K562 (cell line): ENCODE measurements at regions not wholly inside any gene's neighbourhood (a gene's known extent, or its start where the extent isn't known, plus 50 kb on each side); places are given as distances from the start of the nearest gene placed in this dataset.
A peak's percentile ranks its signal among the peaks of the same experiment; 100 is the strongest.

Experiments used
- ATAC-seq: fragments of 200-7000 bp; cut with Tn5 transposase; 3 replicates; pipeline ENCODE4 v1.9.1; 2020; ENCODE audit warnings: moderate library complexity
- BruUV-seq: library from RNA; stranded (reverse); fragments of 400-500 nt; replicated peaks from 2 replicates; lab custom pipeline; 2021; lab: Mats Ljungman, UMichigan
- CTCF ChIA-PET: fragments of 300-600 bp; formaldehyde crosslinking; extraction: SDS; loops from one replicate; lab custom pipeline; 2021; ENCODE audit warnings: low intra/inter-chr PET ratio; lab: Yijun Ruan, JAX
- POLR2A ChIA-PET: fragments of 300-600, 350-650 bp; sonication (Branson Sonifier 250); formaldehyde crosslinking; extraction: SDS; loops from one replicate; lab custom pipeline; 2021; ENCODE audit warnings: antibody characterized with exemption, inconsistent platforms; lab: Yijun Ruan, JAX
- DNase-seq, 4 experiments: peaks; one replicate each; pipeline versions ENCODE4 v3.0.0 to v3.0.0-alpha.2; 2011 to 2018; ENCODE audit warnings: low spot score in 3 of 4, mixed read lengths in 3 of 4; ENCODE audit errors: extremely low read depth in 1 of 4
- FAIRE-seq: peaks from 2 replicates; lab custom pipeline; 2011; peaks lifted over from hg19 to GRCh38; lab: Jason Lieb, UNC
- H2AFZ ChIP-seq: 2 replicates; pipeline ENCODE4 v1.6.0; 2011; ENCODE audit warnings: low read depth, low read length, control low read depth, inconsistent platforms
- H3K27ac ChIP-seq: fragments of 200-600 bp; 3 replicates; pipeline ENCODE4 v1.8.0; 2011; ENCODE audit warnings: low read depth, mild to moderate bottlenecking, control low read depth, inconsistent platforms, low read length, moderate library complexity, mixed read lengths; ENCODE audit errors: extremely low read depth
- H3K27me3 ChIP-seq, 2 experiments: fragments of 300-600 bp in 1 of 2; 2 replicates in 1 of 2; 3 replicates in 1 of 2; pipeline versions ENCODE4 v1.6.0 to v1.8.0; 2011; ENCODE audit warnings: inconsistent platforms in 2 of 2, low read length in 2 of 2, mild to moderate bottlenecking in 1 of 2, mixed read lengths in 1 of 2, moderate library complexity in 1 of 2; ENCODE audit not compliant: control insufficient read depth in 2 of 2, insufficient read depth in 2 of 2
- H3K36me3 ChIP-seq: fragments of 300-600 bp; 3 replicates; pipeline ENCODE4 v1.8.0; 2011; ENCODE audit warnings: mild to moderate bottlenecking, low read length, inconsistent platforms; ENCODE audit not compliant: control insufficient read depth, insufficient read depth
- H3K4me1 ChIP-seq, 2 experiments: fragments of 200-600 bp in 1 of 2; replicated peaks in 1 of 2; 2 replicates in 1 of 2; 3 replicates in 1 of 2; pipeline versions ENCODE4 v1.5.1 to v1.8.0; 2011; ENCODE audit warnings: inconsistent platforms in 2 of 2, low read length in 2 of 2, mild to moderate bottlenecking in 1 of 2, mixed read lengths in 1 of 2, moderate library complexity in 1 of 2; ENCODE audit not compliant: control insufficient read depth in 2 of 2, insufficient read depth in 2 of 2
- H3K4me2 ChIP-seq: 2 replicates; pipeline ENCODE4 v1.6.1; 2011; ENCODE audit warnings: low read length, control low read depth, inconsistent platforms, mixed read lengths; ENCODE audit not compliant: insufficient read depth
- H3K4me3 ChIP-seq: fragments of 200-600 bp; sonication (generic), shearing (Covaris generic); 2 replicates; pipeline ENCODE4 v1.5.1; 2016; ENCODE audit warnings: control low read depth, inconsistent platforms
- H3K79me2 ChIP-seq: fragments of 200-600 bp; 3 replicates; pipeline ENCODE4 v1.8.0; 2011; ENCODE audit warnings: low read length, inconsistent platforms; ENCODE audit not compliant: control insufficient read depth, insufficient read depth
- H3K9ac ChIP-seq, 2 experiments: 2 replicates each; pipeline versions ENCODE4 v1.6.0 to v1.6.1; 2011; ENCODE audit warnings: low read depth in 2 of 2, low read length in 2 of 2, control low read depth in 1 of 2, inconsistent platforms in 1 of 2, mild to moderate bottlenecking in 1 of 2, mixed read lengths in 1 of 2; ENCODE audit not compliant: insufficient read depth in 1 of 2
- H3K9me1 ChIP-seq: one replicate; pipeline ENCODE4 v1.6.0; 2011; ENCODE audit warnings: inconsistent platforms, mild to moderate bottlenecking, low read length, moderate library complexity; ENCODE audit not compliant: control insufficient read depth, insufficient read depth
- H3K9me3 ChIP-seq: replicated peaks from 2 replicates; pipeline ENCODE4 v1.5.1; 2011; ENCODE audit warnings: low read depth, low read length, inconsistent platforms; ENCODE audit not compliant: control insufficient read depth, insufficient read depth
- H4K20me1 ChIP-seq: replicated peaks from 2 replicates; pipeline ENCODE4 v1.6.1; 2011; ENCODE audit warnings: low read length, inconsistent platforms, mixed read lengths; ENCODE audit not compliant: control insufficient read depth, insufficient read depth
- FOXK2 ChIP-seq, 2 experiments: fragments of 450-650 bp; IDR thresholded peaks in 1 of 2; conservative IDR thresholded peaks in 1 of 2; 2 replicates each; pipeline ENCODE4 v1.6.1; 2016; ENCODE audit warnings: low read depth in 2 of 2, mild to moderate bottlenecking in 1 of 2
- PTBP1 ChIP-seq: fragments of 200-400 bp; formaldehyde crosslinking; IDR thresholded peaks from 2 replicates; pipeline ENCODE4 v1.6.1; 2017; ENCODE audit warnings: low read depth, low read length
- RAD51 ChIP-seq: fragments of 450-650 bp; IDR thresholded peaks from 2 replicates; pipeline ENCODE4 v1.7.1; 2016; ENCODE audit warnings: low read depth, mild to moderate bottlenecking, borderline replicate concordance
- RBBP5 ChIP-seq: fragments of 200-600 bp; sonication (generic); IDR thresholded peaks from 2 replicates; pipeline ENCODE4 v1.6.1; 2012; ENCODE audit warnings: borderline replicate concordance, mild to moderate bottlenecking, low read length, control low read depth, inconsistent platforms; ENCODE audit not compliant: insufficient read depth, poor library complexity, severe bottlenecking
- RBM25 ChIP-seq: fragments of 200-400 bp; formaldehyde crosslinking; IDR thresholded peaks from 2 replicates; pipeline ENCODE4 v1.6.1; 2018; ENCODE audit warnings: low read length, low read depth, moderate library complexity; ENCODE audit not compliant: severe bottlenecking
- SMARCA5 ChIP-seq: fragments of 450-650 bp; IDR thresholded peaks from 2 replicates; pipeline ENCODE4 v1.6.1; 2016
- ZFP36 ChIP-seq: fragments of 150-350 bp; IDR thresholded peaks from 2 replicates; pipeline ENCODE4 v1.6.1; 2018; ENCODE audit warnings: low read length, low read depth; ENCODE audit not compliant: partially characterized antibody
- ZNF436 ChIP-seq: fragments of 250-450, 450-650 bp; sonication (Bioruptor Pico); formaldehyde crosslinking; IDR thresholded peaks from 2 replicates; pipeline ENCODE4 v1.7.0; 2020; ENCODE audit warnings: mild to moderate bottlenecking
- WGBS: fragments of 100-300 bp; shearing (Covaris generic); methylation state at CpG from one replicate; pipeline ENCODE4 v1.1.6; 2016; ENCODE audit warnings: low coverage, mixed read lengths; ENCODE audit not compliant: insufficient coverage; ENCODE audit errors: missing lambda C conversion rate; 5-methylcytosine and 5-hydroxymethylcytosine counted together
- in situ Hi-C: fragments of 300-500 bp; cut with MboI; formaldehyde crosslinking; loops from 4 replicates; pipeline ENCODE4 v1.15.0; 2018; ENCODE audit warnings: inconsistent platforms, mixed read lengths
- intact Hi-C: fragments of 100-400 bp; cut with micrococcal nuclease; formaldehyde crosslinking; loops from 2 replicates; pipeline ENCODE4 v1.14.2; 2022
- TF ChIP-seq, protein P1 (sequence below): sonication (generic); formaldehyde crosslinking; IDR thresholded peaks from 2 replicates; pipeline ENCODE4 v1.8.1; 2023; ENCODE audit warnings: missing genetic modification reagents, mild to moderate bottlenecking, borderline replicate concordance
- TF ChIP-seq, protein P2 (sequence below): sonication (generic); formaldehyde crosslinking; IDR thresholded peaks from 2 replicates; pipeline ENCODE4 v1.8.0; 2023; ENCODE audit warnings: mild to moderate bottlenecking, missing genetic modification reagents
- TF ChIP-seq, protein P3 (sequence below): IDR thresholded peaks from 3 replicates; pipeline ENCODE4 v1.6.1; 2011; ENCODE audit warnings: borderline replicate concordance, mild to moderate bottlenecking, moderate library complexity; ENCODE audit not compliant: insufficient read length; ENCODE audit errors: extremely low read depth

DNA sequence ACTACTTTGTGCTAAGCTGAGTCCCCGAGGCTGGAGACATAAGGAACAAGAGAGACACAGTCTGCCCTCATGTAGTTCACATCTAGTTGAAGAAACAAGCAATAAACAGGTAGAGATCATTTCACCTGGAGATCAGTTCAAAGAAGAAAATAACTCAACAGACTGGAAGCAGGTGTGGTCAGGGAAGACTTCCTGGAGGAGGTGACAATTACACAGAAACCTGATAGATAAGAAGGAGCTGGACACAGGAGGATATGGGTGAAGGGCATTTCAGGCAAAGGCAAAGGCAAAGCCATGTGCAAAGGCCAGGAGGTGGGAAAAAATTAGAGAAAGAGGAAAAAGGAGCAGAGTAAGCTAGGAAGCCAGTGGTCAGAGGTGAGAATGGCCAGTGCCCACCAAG, 115.6 kb downstream of the MN1 start:
- no TSS peak for BruUV-seq
- Histone ChIP-seq H3K4me3 (no peak overlapping the region), H4K20me1 (no peaks in the 10 kb centered on the region), H3K9ac (no peak overlapping the region), H3K4me2 (no peak overlapping the region), H3K9me3 (no peaks in the 10 kb centered on the region), H3K27me3 (no peaks in the 10 kb centered on the region), H3K9me1 (no peaks in the 10 kb centered on the region), H3K79me2 (no peaks in the 10 kb centered on the region), H2AFZ (no peak overlapping the region), H3K36me3 (no peaks in the 10 kb centered on the region), H3K27ac (no peak overlapping the region), H3K4me1 (peaks cover 9 to 10% of the 10 kb centered on the region in 2 experiments; a peak in 3 of 5 replicates)
- no peak for ATAC-seq
- intact Hi-C loops = no loop called here
- ChIA-PET CTCF (no interaction called here), POLR2A (no interaction called here)
- in situ Hi-C loops = no loop called here
- FAIRE-seq = no peak
- 56% methylated on average over 1 of the region's 1 CpG for WGBS
- no peak for DNase-seq
- TF ChIP-seq ZFP36 = peak; percentile 99
- 0 out of 2 replicates have a peak, but pooled peaks have one; percentile 25 for TF ChIP-seq PTBP1
- TF ChIP-seq SMARCA5 = peak; percentile 98
- TF ChIP-seq RBBP5 = no peak
- TF ChIP-seq FOXK2 (conservative IDR thresholded peaks at IDR 0.05 in 1 of 2, IDR thresholded peaks at IDR 0.05 in 1 of 2; ENCODE audit: low read depth in 2 of 2) = no peak
- TF ChIP-seq, protein P1, sequence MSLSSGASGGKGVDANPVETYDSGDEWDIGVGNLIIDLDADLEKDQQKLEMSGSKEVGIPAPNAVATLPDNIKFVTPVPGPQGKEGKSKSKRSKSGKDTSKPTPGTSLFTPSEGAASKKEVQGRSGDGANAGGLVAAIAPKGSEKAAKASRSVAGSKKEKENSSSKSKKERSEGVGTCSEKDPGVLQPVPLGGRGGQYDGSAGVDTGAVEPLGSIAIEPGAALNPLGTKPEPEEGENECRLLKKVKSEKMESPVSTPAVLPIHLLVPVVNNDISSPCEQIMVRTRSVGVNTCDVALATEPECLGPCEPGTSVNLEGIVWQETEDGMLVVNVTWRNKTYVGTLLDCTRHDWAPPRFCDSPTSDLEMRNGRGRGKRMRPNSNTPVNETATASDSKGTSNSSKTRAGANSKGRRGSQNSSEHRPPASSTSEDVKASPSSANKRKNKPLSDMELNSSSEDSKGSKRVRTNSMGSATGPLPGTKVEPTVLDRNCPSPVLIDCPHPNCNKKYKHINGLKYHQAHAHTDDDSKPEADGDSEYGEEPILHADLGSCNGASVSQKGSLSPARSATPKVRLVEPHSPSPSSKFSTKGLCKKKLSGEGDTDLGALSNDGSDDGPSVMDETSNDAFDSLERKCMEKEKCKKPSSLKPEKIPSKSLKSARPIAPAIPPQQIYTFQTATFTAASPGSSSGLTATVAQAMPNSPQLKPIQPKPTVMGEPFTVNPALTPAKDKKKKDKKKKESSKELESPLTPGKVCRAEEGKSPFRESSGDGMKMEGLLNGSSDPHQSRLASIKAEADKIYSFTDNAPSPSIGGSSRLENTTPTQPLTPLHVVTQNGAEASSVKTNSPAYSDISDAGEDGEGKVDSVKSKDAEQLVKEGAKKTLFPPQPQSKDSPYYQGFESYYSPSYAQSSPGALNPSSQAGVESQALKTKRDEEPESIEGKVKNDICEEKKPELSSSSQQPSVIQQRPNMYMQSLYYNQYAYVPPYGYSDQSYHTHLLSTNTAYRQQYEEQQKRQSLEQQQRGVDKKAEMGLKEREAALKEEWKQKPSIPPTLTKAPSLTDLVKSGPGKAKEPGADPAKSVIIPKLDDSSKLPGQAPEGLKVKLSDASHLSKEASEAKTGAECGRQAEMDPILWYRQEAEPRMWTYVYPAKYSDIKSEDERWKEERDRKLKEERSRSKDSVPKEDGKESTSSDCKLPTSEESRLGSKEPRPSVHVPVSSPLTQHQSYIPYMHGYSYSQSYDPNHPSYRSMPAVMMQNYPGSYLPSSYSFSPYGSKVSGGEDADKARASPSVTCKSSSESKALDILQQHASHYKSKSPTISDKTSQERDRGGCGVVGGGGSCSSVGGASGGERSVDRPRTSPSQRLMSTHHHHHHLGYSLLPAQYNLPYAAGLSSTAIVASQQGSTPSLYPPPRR = no peak
- TF ChIP-seq ZNF436 = peak; percentile 87
- TF ChIP-seq, protein P2, sequence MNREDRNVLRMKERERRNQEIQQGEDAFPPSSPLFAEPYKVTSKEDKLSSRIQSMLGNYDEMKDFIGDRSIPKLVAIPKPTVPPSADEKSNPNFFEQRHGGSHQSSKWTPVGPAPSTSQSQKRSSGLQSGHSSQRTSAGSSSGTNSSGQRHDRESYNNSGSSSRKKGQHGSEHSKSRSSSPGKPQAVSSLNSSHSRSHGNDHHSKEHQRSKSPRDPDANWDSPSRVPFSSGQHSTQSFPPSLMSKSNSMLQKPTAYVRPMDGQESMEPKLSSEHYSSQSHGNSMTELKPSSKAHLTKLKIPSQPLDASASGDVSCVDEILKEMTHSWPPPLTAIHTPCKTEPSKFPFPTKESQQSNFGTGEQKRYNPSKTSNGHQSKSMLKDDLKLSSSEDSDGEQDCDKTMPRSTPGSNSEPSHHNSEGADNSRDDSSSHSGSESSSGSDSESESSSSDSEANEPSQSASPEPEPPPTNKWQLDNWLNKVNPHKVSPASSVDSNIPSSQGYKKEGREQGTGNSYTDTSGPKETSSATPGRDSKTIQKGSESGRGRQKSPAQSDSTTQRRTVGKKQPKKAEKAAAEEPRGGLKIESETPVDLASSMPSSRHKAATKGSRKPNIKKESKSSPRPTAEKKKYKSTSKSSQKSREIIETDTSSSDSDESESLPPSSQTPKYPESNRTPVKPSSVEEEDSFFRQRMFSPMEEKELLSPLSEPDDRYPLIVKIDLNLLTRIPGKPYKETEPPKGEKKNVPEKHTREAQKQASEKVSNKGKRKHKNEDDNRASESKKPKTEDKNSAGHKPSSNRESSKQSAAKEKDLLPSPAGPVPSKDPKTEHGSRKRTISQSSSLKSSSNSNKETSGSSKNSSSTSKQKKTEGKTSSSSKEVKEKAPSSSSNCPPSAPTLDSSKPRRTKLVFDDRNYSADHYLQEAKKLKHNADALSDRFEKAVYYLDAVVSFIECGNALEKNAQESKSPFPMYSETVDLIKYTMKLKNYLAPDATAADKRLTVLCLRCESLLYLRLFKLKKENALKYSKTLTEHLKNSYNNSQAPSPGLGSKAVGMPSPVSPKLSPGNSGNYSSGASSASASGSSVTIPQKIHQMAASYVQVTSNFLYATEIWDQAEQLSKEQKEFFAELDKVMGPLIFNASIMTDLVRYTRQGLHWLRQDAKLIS (CRISPR knock-in tag) = no peak
- TF ChIP-seq, protein P3, sequence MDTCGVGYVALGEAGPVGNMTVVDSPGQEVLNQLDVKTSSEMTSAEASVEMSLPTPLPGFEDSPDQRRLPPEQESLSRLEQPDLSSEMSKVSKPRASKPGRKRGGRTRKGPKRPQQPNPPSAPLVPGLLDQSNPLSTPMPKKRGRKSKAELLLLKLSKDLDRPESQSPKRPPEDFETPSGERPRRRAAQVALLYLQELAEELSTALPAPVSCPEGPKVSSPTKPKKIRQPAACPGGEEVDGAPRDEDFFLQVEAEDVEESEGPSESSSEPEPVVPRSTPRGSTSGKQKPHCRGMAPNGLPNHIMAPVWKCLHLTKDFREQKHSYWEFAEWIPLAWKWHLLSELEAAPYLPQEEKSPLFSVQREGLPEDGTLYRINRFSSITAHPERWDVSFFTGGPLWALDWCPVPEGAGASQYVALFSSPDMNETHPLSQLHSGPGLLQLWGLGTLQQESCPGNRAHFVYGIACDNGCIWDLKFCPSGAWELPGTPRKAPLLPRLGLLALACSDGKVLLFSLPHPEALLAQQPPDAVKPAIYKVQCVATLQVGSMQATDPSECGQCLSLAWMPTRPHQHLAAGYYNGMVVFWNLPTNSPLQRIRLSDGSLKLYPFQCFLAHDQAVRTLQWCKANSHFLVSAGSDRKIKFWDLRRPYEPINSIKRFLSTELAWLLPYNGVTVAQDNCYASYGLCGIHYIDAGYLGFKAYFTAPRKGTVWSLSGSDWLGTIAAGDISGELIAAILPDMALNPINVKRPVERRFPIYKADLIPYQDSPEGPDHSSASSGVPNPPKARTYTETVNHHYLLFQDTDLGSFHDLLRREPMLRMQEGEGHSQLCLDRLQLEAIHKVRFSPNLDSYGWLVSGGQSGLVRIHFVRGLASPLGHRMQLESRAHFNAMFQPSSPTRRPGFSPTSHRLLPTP = peak; percentile 45
- TF ChIP-seq RBM25 = peak; percentile 92
- no peak for TF ChIP-seq RAD51
